ENCODE measurements at regions not wholly inside any gene's neighbourhood (a gene's known extent, or its start where the extent isn't known, plus 50 kb on each side); places are given as distances from the start of the nearest gene placed in this dataset.

- Histone ChIP-seq H2AFZ (ENCODE audit: insufficient read depth, low read depth, low read length, poor library complexity, severe bottlenecking) (no peak overlapping the region), H3K27ac (ENCODE audit: low read depth in 1 of 2, low read length in 2 of 2) (no peak overlapping the region), H4K20me1 (ENCODE audit: insufficient read depth, low read length) (no peaks in the 10 kb centered on the region), H3K79me2 (ENCODE audit: insufficient read depth, low read length) (no peaks in the 10 kb centered on the region), H3K9ac (ENCODE audit: insufficient read depth, low read length, poor library complexity, severe bottlenecking) (no peak overlapping the region), H3K4me2 (replicated peaks; ENCODE audit: extremely low read depth, low read length, poor library complexity, severe bottlenecking) (no peak overlapping the region), H3K27me3 (ENCODE audit: control insufficient read depth in 2 of 2, insufficient read depth in 2 of 2, low read length in 2 of 2) (no peaks in the 10 kb centered on the region), H3K4me3 (replicated peaks in 1 of 3; ENCODE audit: low read depth in 2 of 3, low read length in 3 of 3) (no peak overlapping the region), H3K36me3 (replicated peaks in 1 of 2; ENCODE audit: control insufficient read depth in 1 of 2, insufficient read depth in 2 of 2, low read length in 2 of 2) (no peaks in the 10 kb centered on the region), H3K4me1 (ENCODE audit: control insufficient read depth in 1 of 2, insufficient read depth in 2 of 2, low read length in 2 of 2) (peaks cover 7% of the 10 kb centered on the region in 2 donors), H3K9me3 (replicated peaks in 1 of 2; ENCODE audit: control insufficient read depth in 1 of 2, insufficient read depth in 1 of 2, low read length in 2 of 2) (no peaks in the 10 kb centered on the region)
- DNase-seq, result no peak
- Mint-ChIP-seq H3K27me3 (ENCODE audit: low read depth in 3 of 3) (peaks cover 6 to 18% (median 15%) of the 10 kb centered on the region in 3 donors), H3K9me3 (peaks cover 0 to 1% (median 0%) of the 10 kb centered on the region in 7 donors), H3K27ac (no peak overlapping the region), H3K4me1 (peaks cover 12% of the 10 kb centered on the region), H3K4me3 (no peak overlapping the region), H3K36me3 (no peaks in the 10 kb centered on the region)
- no peak for TF ChIP-seq CTCF (IDR thresholded peaks at IDR 0.05)
- intact Hi-C loops (cut with micrococcal nuclease), result no loop called here
- 94% methylated on average over 2 of the region's 7 CpGs for WGBS (ENCODE audit: insufficient coverage)
Measured at GRCh38 chr10:5585517-5586206, 60.9 kb downstream of the CALML3 start.

GRCh38 chr10:5587151-5588079, 62.7 kb downstream of the CALML3 start:
- Mint-ChIP-seq H3K27me3 (ENCODE audit: low read depth in 3 of 3) (peaks cover 6 to 19% (median 15%) of the 10 kb centered on the region in 3 donors), H3K4me3 (no peak overlapping the region), H3K9me3 (peaks cover 0 to 1% (median 0%) of the 10 kb centered on the region in 7 donors), H3K4me1 (peaks cover 2% of the 10 kb centered on the region), H3K36me3 (no peaks in the 10 kb centered on the region), H3K27ac (no peak overlapping the region)
- H3K4me3 ChIP-seq (replicated peaks in 1 of 3; ENCODE audit: low read depth in 2 of 3, low read length in 3 of 3), result no peak overlapping the region
- H3K4me1 ChIP-seq (ENCODE audit: control insufficient read depth in 1 of 2, insufficient read depth in 2 of 2, low read length in 2 of 2), result no peaks in the 10 kb centered on the region
- H4K20me1 ChIP-seq (ENCODE audit: insufficient read depth, low read length), result no peaks in the 10 kb centered on the region
- H2AFZ ChIP-seq (ENCODE audit: insufficient read depth, low read depth, low read length, poor library complexity, severe bottlenecking), result no peak overlapping the region
- H3K27ac ChIP-seq (ENCODE audit: low read depth in 1 of 2, low read length in 2 of 2), result no peak overlapping the region
- no peak overlapping the region for H3K9ac ChIP-seq (ENCODE audit: insufficient read depth, low read length, poor library complexity, severe bottlenecking)
- no peak for TF ChIP-seq CTCF (IDR thresholded peaks at IDR 0.05)
- H3K9me3 ChIP-seq (replicated peaks in 1 of 2; ENCODE audit: control insufficient read depth in 1 of 2, insufficient read depth in 1 of 2, low read length in 2 of 2), result no peaks in the 10 kb centered on the region
- H3K27me3 ChIP-seq (ENCODE audit: control insufficient read depth in 2 of 2, insufficient read depth in 2 of 2, low read length in 2 of 2), result no peaks in the 10 kb centered on the region
- WGBS (ENCODE audit: insufficient coverage), result 91% methylated on average over 24 of the region's 25 CpGs
- no peaks in the 10 kb centered on the region for H3K36me3 ChIP-seq (replicated peaks in 1 of 2; ENCODE audit: control insufficient read depth in 1 of 2, insufficient read depth in 2 of 2, low read length in 2 of 2)
- no peaks in the 10 kb centered on the region for H3K79me2 ChIP-seq (ENCODE audit: insufficient read depth, low read length)
- H3K4me2 ChIP-seq (replicated peaks; ENCODE audit: extremely low read depth, low read length, poor library complexity, severe bottlenecking), result no peak overlapping the region
- no peak for DNase-seq
- intact Hi-C loops (cut with micrococcal nuclease), result no loop called here
